Astrocyte of the cerebellum (primary cell): ENCODE measurements at regions not wholly inside any gene's neighbourhood (a gene's known extent, or its start where the extent isn't known, plus 50 kb on each side); places are given as distances from the start of the nearest gene placed in this dataset.

ENCODE experiments used
- DNase-seq: peaks from one replicate; pipeline ENCODE4 v3.0.0-alpha.2; 2011; ENCODE audit warnings: low read depth
- H3K4me3 ChIP-seq: 2 replicates; pipeline ENCODE4 v1.5.1; 2011; ENCODE audit warnings: mild to moderate bottlenecking, low read depth, low read length, moderate library complexity
- in situ Hi-C: cut with HindIII; loops from 2 replicates; pipeline ENCODE4 v1.10.0; 2017; ENCODE audit warnings: low sequenced_read_pairs
- TF ChIP-seq, protein P1 (sequence below): IDR thresholded peaks from 2 replicates; pipeline ENCODE4 v1.5.1; 2012; ENCODE audit warnings: low read length, low read depth, moderate library complexity, mild to moderate bottlenecking; ENCODE audit errors: missing control alignments

DNA sequence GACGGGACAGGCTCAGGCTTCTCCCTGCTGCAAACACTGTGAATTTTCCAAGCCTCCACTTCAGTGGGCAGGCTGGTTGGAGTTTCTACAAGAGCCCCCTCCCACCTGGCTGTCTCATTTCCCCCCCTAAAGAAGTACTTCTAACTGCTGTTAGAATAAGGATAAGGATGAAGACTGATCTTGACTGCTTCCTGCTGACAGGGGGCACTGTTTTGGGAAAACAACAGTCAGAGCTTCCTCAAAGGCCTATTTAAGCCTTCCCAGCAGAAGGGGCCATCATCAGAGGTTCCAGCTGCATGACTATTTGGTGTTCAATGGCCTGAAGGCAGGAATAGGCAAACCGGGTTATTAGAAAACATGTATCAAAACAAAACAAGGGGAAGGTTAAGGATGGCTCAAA, 1162.8 kb downstream of the DSC3 start:
- DNase-seq, result no peak
- TF ChIP-seq, protein P1, sequence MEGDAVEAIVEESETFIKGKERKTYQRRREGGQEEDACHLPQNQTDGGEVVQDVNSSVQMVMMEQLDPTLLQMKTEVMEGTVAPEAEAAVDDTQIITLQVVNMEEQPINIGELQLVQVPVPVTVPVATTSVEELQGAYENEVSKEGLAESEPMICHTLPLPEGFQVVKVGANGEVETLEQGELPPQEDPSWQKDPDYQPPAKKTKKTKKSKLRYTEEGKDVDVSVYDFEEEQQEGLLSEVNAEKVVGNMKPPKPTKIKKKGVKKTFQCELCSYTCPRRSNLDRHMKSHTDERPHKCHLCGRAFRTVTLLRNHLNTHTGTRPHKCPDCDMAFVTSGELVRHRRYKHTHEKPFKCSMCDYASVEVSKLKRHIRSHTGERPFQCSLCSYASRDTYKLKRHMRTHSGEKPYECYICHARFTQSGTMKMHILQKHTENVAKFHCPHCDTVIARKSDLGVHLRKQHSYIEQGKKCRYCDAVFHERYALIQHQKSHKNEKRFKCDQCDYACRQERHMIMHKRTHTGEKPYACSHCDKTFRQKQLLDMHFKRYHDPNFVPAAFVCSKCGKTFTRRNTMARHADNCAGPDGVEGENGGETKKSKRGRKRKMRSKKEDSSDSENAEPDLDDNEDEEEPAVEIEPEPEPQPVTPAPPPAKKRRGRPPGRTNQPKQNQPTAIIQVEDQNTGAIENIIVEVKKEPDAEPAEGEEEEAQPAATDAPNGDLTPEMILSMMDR, result no peak
- in situ Hi-C loops, result no loop called here

DNA sequence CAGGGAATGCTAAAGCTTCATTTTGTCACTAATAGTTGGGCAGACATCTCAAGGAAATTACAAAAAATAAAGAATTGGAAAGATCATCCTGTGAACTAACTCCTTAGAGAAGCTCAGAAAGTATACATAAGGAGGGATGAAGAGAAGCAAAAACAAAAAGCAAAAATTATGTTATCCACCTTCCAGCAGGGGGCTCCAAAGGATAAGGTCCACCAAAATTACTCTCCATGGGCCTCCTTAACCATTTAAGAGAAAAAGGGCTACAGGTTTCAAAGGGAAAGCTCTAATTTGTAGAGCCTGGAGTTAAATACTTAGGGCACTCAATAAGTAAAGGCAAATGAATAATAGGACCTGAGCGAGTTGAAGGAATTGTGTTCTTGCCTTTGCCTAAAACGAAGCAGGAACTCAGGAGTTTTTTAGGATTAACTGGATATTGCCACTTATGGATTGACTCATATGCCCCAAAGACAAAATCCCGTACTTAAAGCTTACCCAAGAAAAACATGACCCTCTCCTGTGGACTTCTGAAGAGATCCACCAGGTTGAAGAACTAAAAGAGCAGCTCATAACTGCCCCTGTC, 1167.9 kb downstream of the DSC3 start:
- TF ChIP-seq, protein P1, result peak; percentile 57
- in situ Hi-C loops, result no loop called here
- peak; percentile 29 for DNase-seq
- no peak overlapping the region for H3K4me3 ChIP-seq

More for the DNA sequence above, 1162.8 kb downstream of the DSC3 start:
- H3K4me3 ChIP-seq, result no peak overlapping the region

DNA sequence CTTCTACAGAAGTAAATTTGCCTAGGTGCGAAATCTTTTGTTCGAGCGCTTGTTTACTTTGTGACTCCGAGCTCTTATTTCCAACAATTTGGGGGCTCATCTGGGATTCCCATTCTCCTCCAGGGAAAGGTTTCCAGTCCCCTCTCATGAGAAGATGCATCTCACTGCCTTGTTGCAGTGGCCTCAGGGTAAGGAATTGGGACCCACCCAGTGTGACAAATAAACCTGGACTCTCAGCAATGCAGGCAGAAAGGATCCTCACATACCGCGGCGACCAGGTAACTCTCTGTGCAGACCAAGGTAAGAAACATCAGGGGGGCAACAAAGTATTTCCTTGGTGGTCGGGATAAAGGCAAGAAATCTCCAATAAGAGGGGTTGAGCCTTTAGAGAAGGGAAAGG, 1169.3 kb downstream of the DSC3 start:
- H3K4me3 ChIP-seq, result no peak overlapping the region
- in situ Hi-C loops, result no loop called here
- TF ChIP-seq, protein P1, result no peak
- no peak for DNase-seq

DNA sequence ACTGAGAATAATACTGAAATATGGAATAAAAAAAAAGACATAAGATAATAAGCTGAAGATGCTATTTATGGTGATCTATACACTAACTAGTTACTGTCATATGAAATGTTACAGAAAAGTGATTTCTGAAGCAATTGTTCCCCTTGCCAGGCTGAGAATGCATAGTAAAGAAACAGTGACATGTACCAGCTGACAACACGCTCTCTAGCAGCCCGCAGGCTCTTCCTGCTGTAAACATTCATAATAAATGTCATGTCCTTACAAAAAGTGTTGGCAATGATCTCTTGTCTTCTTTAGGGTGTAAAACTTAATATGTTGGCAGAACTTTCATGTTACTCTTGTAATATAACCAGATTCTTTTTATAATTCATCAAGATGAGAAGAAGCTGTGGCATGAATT, 1171.3 kb downstream of the DSC3 start:
- in situ Hi-C loops, result no loop called here
- DNase-seq, result no peak
- TF ChIP-seq, protein P1, result no peak
- no peak overlapping the region for H3K4me3 ChIP-seq

DNA sequence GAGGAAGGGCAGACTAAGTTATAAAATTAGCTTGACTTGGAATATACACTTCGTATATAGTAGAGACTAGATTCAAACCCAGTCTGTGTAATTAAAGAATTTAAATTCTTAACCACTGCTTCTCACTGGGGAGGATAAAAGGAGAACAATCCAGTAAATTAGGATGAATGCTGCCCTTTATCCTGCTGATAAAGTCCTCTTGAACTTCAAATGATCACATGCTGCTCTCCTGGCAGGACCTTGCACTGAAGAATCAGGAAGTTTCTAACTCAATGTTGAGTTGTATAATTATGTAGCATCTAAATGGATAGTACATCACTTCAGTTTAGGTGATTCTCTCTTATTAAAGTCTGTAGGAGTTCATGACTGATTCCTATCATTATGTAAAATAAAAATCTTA, 1179.7 kb downstream of the DSC3 start:
- TF ChIP-seq, protein P1, result no peak
- in situ Hi-C loops, result no loop called here
- H3K4me3 ChIP-seq, result no peak overlapping the region
- DNase-seq, result no peak

DNA sequence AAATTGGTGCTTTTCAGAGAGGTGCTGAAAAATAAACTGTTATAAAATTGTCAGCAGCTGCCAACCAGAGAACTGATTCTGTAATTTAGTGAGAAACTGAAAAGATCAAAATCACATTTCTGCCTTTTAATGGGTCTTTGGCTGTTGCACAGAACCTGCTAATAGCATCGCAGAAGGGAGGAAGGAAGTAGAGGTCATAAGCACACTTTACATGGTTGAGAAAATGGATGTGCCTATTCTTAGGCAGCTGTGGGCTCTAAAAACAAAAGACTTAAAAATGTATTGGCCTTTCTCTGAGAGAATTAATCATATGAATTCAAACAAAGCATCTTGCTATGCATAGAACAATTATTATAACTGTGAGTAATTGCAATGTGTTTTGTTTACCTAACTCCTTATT, 1186.9 kb downstream of the DSC3 start:
- no peak for DNase-seq
- no peak overlapping the region for H3K4me3 ChIP-seq
- in situ Hi-C loops, result no loop called here
- TF ChIP-seq, protein P1, result no peak
